Hepatocyte (in vitro differentiated cells): ENCODE measurements at regions not wholly inside any gene's neighbourhood (a gene's known extent, or its start where the extent isn't known, plus 50 kb on each side); places are given as distances from the start of the nearest gene placed in this dataset.

ENCODE experiments used
- DNase-seq: peaks from one replicate; pipeline ENCODE4 v3.0.0-alpha.2; 2016; ENCODE audit warnings: low spot score
- H2AFZ ChIP-seq: fragments of 200-600 bp; sonication (generic); 2 replicates; pipeline ENCODE4 v1.6.0; 2016; ENCODE audit warnings: antibody characterized with exemption, mild to moderate bottlenecking
- H3K27ac ChIP-seq: fragments of 200-600 bp; sonication (generic); 2 replicates; pipeline ENCODE4 v1.5.1; 2016; ENCODE audit warnings: mild to moderate bottlenecking
- H3K27me3 ChIP-seq: fragments of 200-600 bp; sonication (generic); 2 replicates; pipeline ENCODE4 v1.6.1; 2016
- H3K36me3 ChIP-seq: fragments of 200-600 bp; sonication (generic); replicated peaks from 2 replicates; pipeline ENCODE4 v1.5.1; 2016; ENCODE audit warnings: low read depth; ENCODE audit not compliant: insufficient read depth
- H3K4me1 ChIP-seq: fragments of 200-600 bp; sonication (generic); 2 replicates; pipeline ENCODE4 v1.5.1; 2016; ENCODE audit warnings: mild to moderate bottlenecking, moderate library complexity; ENCODE audit not compliant: insufficient read depth
- H3K4me2 ChIP-seq: fragments of 200-600 bp; sonication (generic); 2 replicates; pipeline ENCODE4 v1.6.0; 2016
- H3K4me3 ChIP-seq: fragments of 200-600 bp; sonication (generic); 2 replicates; pipeline ENCODE4 v1.5.1; 2016; ENCODE audit warnings: mild to moderate bottlenecking
- H3K79me2 ChIP-seq: fragments of 200-600 bp; sonication (generic); 2 replicates; pipeline ENCODE4 v1.6.0; 2017; ENCODE audit warnings: mild to moderate bottlenecking
- H3K9me2 ChIP-seq: fragments of 200-600 bp; sonication (generic); replicated peaks from 2 replicates; pipeline ENCODE4 v1.6.0; 2017; ENCODE audit warnings: mild to moderate bottlenecking; ENCODE audit not compliant: insufficient read depth
- H3K9me3 ChIP-seq: fragments of 200-600 bp; sonication (generic); 2 replicates; pipeline ENCODE4 v1.5.1; 2016; ENCODE audit warnings: low read depth, mild to moderate bottlenecking
- H4K20me1 ChIP-seq: fragments of 200-600 bp; sonication (generic); 2 replicates; pipeline ENCODE4 v1.6.0; 2016; ENCODE audit warnings: mild to moderate bottlenecking; ENCODE audit not compliant: insufficient read depth, poor library complexity, severe bottlenecking
- CTCF ChIP-seq: fragments of 200-600 bp; sonication (generic); IDR thresholded peaks from 2 replicates; pipeline ENCODE4 v1.5.1; 2016; ENCODE audit warnings: antibody characterized with exemption, mild to moderate bottlenecking; ENCODE audit not compliant: poor library complexity
- EZH2 ChIP-seq: fragments of 200-600 bp; sonication (generic); IDR thresholded peaks from 2 replicates; pipeline ENCODE4 v1.6.1; 2016; ENCODE audit warnings: antibody characterized with exemption, mild to moderate bottlenecking, borderline replicate concordance
- EZH2phosphoT487 ChIP-seq: fragments of 200-600 bp; sonication (generic); IDR thresholded peaks from one replicate; pipeline ENCODE4 v1.6.1; 2018; ENCODE audit warnings: antibody characterized with exemption, mild to moderate bottlenecking, low read depth, moderate library complexity; ENCODE audit not compliant: unreplicated experiment, severe bottlenecking
- WGBS: methylation state at CpG from one replicate; pipeline ENCODE4 v1.1.6; 2016; ENCODE audit warnings: low lambda C conversion rate; ENCODE audit errors: missing lambda C conversion rate; 5-methylcytosine and 5-hydroxymethylcytosine counted together

- no peaks in the 10 kb centered on the region for H3K27me3 ChIP-seq
- no peak overlapping the region for H3K27ac ChIP-seq
- H3K36me3 ChIP-seq = no peaks in the 10 kb centered on the region
- no peaks in the 10 kb centered on the region for H3K79me2 ChIP-seq
- no peak overlapping the region for H3K4me2 ChIP-seq
- no peaks in the 10 kb centered on the region for H3K9me3 ChIP-seq
- no peaks in the 10 kb centered on the region for H3K9me2 ChIP-seq
- WGBS = 91% methylated on average over 9 of the region's 9 CpGs
- TF ChIP-seq EZH2 (no peak), EZH2phosphoT487 (no peak), CTCF (no peak)
- H2AFZ ChIP-seq = no peak overlapping the region
- H3K4me1 ChIP-seq = no peaks in the 10 kb centered on the region
- no peak for DNase-seq
- no peak overlapping the region for H3K4me3 ChIP-seq
- H4K20me1 ChIP-seq = no peaks in the 10 kb centered on the region
Observed at GRCh38 chr1:229984992-229985612, 81.9 kb upstream of the GALNT2 start.

GRCh38 chr1:229985613-229986010 is 81.4 kb upstream of the GALNT2 start:
- no peak overlapping the region for H3K27ac ChIP-seq
- H4K20me1 ChIP-seq = no peaks in the 10 kb centered on the region
- no peaks in the 10 kb centered on the region for H3K36me3 ChIP-seq
- DNase-seq = no peak
- no peak overlapping the region for H3K4me3 ChIP-seq
- 86% methylated on average over 7 of the region's 7 CpGs for WGBS
- no peaks in the 10 kb centered on the region for H3K27me3 ChIP-seq
- H3K79me2 ChIP-seq = no peaks in the 10 kb centered on the region
- no peak overlapping the region for H2AFZ ChIP-seq
- H3K4me2 ChIP-seq = no peak overlapping the region
- no peaks in the 10 kb centered on the region for H3K4me1 ChIP-seq
- no peaks in the 10 kb centered on the region for H3K9me3 ChIP-seq
- no peak for TF ChIP-seq EZH2phosphoT487
- no peak for TF ChIP-seq EZH2
- no peak for TF ChIP-seq CTCF
- no peaks in the 10 kb centered on the region for H3K9me2 ChIP-seq

GRCh38 chr1:229986737-229987337 is 80.2 kb upstream of the GALNT2 start:
- Histone ChIP-seq H3K9me3 (no peaks in the 10 kb centered on the region), H3K4me2 (no peak overlapping the region), H3K27me3 (no peaks in the 10 kb centered on the region), H3K27ac (no peak overlapping the region), H3K79me2 (no peaks in the 10 kb centered on the region), H3K4me3 (no peak overlapping the region), H4K20me1 (no peaks in the 10 kb centered on the region), H3K36me3 (no peaks in the 10 kb centered on the region), H3K9me2 (no peaks in the 10 kb centered on the region), H3K4me1 (no peaks in the 10 kb centered on the region), H2AFZ (no peak overlapping the region)
- no peak for DNase-seq
- 68% methylated on average over 3 of the region's 3 CpGs for WGBS
- no peak for TF ChIP-seq CTCF
- no peak for TF ChIP-seq EZH2
- no peak for TF ChIP-seq EZH2phosphoT487

- DNase-seq = no peak
- no peaks in the 10 kb centered on the region for H3K9me3 ChIP-seq
- H3K36me3 ChIP-seq = no peaks in the 10 kb centered on the region
- H2AFZ ChIP-seq = no peak overlapping the region
- no peak overlapping the region for H3K4me3 ChIP-seq
- no peaks in the 10 kb centered on the region for H3K4me1 ChIP-seq
- no peaks in the 10 kb centered on the region for H3K27me3 ChIP-seq
- no peaks in the 10 kb centered on the region for H3K9me2 ChIP-seq
- no peak overlapping the region for H3K27ac ChIP-seq
- H3K79me2 ChIP-seq = no peaks in the 10 kb centered on the region
- no peak for TF ChIP-seq EZH2phosphoT487
- no peak for TF ChIP-seq CTCF
- TF ChIP-seq EZH2 = no peak
- H4K20me1 ChIP-seq = no peaks in the 10 kb centered on the region
- WGBS = 83% methylated on average over 6 of the region's 6 CpGs
- H3K4me2 ChIP-seq = no peak overlapping the region
Observed at GRCh38 chr1:229987953-229988352, 79.1 kb upstream of the GALNT2 start.
